GM23338 (cell line): ENCODE measurements at regions not wholly inside any gene's neighbourhood (a gene's known extent, or its start where the extent isn't known, plus 50 kb on each side); places are given as distances from the start of the nearest gene placed in this dataset.

Experiments used
- ATAC-seq: fragments of 200-7000 bp; cut with Tn5 transposase; 3 replicates; pipeline ENCODE4 v1.9.1; 2020
- DNase-seq: peaks from one replicate; pipeline ENCODE4 v3.0.0-alpha.2; 2015; ENCODE audit warnings: low spot score
- H2AFZ ChIP-seq: fragments of 200-600 bp; sonication (generic); 2 replicates; pipeline ENCODE4 v1.8.0; 2016; ENCODE audit warnings: antibody characterized with exemption, mild to moderate bottlenecking, moderate library complexity
- H3F3A ChIP-seq: fragments of 200-600 bp; sonication (generic); replicated peaks from 2 replicates; pipeline ENCODE4 v1.8.0; 2017; ENCODE audit warnings: antibody characterized with exemption, mixed run types, low read depth
- H3K27ac ChIP-seq: fragments of 200-600 bp; sonication (generic); 2 replicates; pipeline ENCODE4 v1.6.1; 2016; ENCODE audit warnings: low read depth
- H3K27me3 ChIP-seq: fragments of 200-600 bp; sonication (generic); 2 replicates; pipeline ENCODE4 v1.8.0; 2016; ENCODE audit warnings: mild to moderate bottlenecking, mixed run types, moderate library complexity; ENCODE audit not compliant: insufficient read depth
- H3K36me3 ChIP-seq: fragments of 200-600 bp; sonication (generic); 2 replicates; pipeline ENCODE4 v1.8.0; 2016; ENCODE audit warnings: mild to moderate bottlenecking; ENCODE audit not compliant: insufficient read depth
- H3K4me1 ChIP-seq: fragments of 200-600 bp; sonication (generic); 2 replicates; pipeline ENCODE4 v1.8.0; 2016; ENCODE audit warnings: mild to moderate bottlenecking, moderate library complexity; ENCODE audit not compliant: insufficient read depth
- H3K4me2 ChIP-seq: fragments of 200-600 bp; sonication (generic); 2 replicates; pipeline ENCODE4 v1.7.1; 2017; ENCODE audit warnings: mixed run types
- H3K4me3 ChIP-seq: fragments of 200-600 bp; sonication (generic); 2 replicates; pipeline ENCODE4 v1.6.1; 2016; ENCODE audit warnings: mixed run types
- H3K79me2 ChIP-seq: fragments of 200-600 bp; sonication (generic); replicated peaks from 2 replicates; pipeline ENCODE4 v1.8.0; 2017; ENCODE audit warnings: mild to moderate bottlenecking; ENCODE audit not compliant: insufficient read depth
- H3K9me2 ChIP-seq: fragments of 200-600 bp; sonication (generic); 2 replicates; pipeline ENCODE4 v1.8.0; 2017; ENCODE audit not compliant: insufficient read depth
- H4K20me1 ChIP-seq: fragments of 200-600 bp; sonication (generic); replicated peaks from 2 replicates; pipeline ENCODE4 v1.8.0; 2017; ENCODE audit warnings: mild to moderate bottlenecking; ENCODE audit not compliant: insufficient read depth
- H3K27ac Mint-ChIP-seq: 2 replicates; pipeline ENCODE4 v1.8.0; 2020; ENCODE audit warnings: inconsistent platforms, mild to moderate bottlenecking, moderate library complexity, mixed read lengths
- H3K27me3 Mint-ChIP-seq: 3 replicates; pipeline ENCODE4 v1.8.0; 2022; ENCODE audit warnings: low read depth, mild to moderate bottlenecking, moderate library complexity, mixed read lengths, inconsistent platforms; ENCODE audit not compliant: insufficient read depth, poor library complexity
- H3K36me3 Mint-ChIP-seq: 3 replicates; pipeline ENCODE4 v1.8.0; 2021; ENCODE audit warnings: low read depth, mild to moderate bottlenecking, inconsistent platforms, moderate library complexity, mixed read lengths
- H3K4me1 Mint-ChIP-seq: 3 replicates; pipeline ENCODE4 v1.8.0; 2020; ENCODE audit warnings: mild to moderate bottlenecking, inconsistent platforms, mixed read lengths
- H3K4me3 Mint-ChIP-seq: 3 replicates; pipeline ENCODE4 v1.8.0; 2021; ENCODE audit warnings: moderate library complexity, mild to moderate bottlenecking, inconsistent platforms, mixed read lengths
- H3K9me3 Mint-ChIP-seq: 3 replicates; pipeline ENCODE4 v1.8.0; 2020; ENCODE audit warnings: moderate library complexity, mild to moderate bottlenecking, inconsistent platforms, mixed read lengths
- CREB1 ChIP-seq: fragments of 250-450 bp; sonication (Bioruptor Pico); IDR thresholded peaks from 2 replicates; pipeline ENCODE4 v1.5.0; 2020; ENCODE audit warnings: low read depth, mild to moderate bottlenecking, moderate library complexity
- ETS1 ChIP-seq: IDR thresholded peaks from 2 replicates; pipeline ENCODE4 v1.6.1; 2016; ENCODE audit warnings: antibody characterized with exemption
- EZH2 ChIP-seq: fragments of 200-600 bp; sonication (generic); IDR thresholded peaks from one replicate; pipeline ENCODE4 v1.8.0; 2017; ENCODE audit warnings: antibody characterized with exemption, mild to moderate bottlenecking, low read depth; ENCODE audit not compliant: unreplicated experiment
- EZH2phosphoT487 ChIP-seq: fragments of 200-600 bp; sonication (generic); IDR thresholded peaks from one replicate; pipeline ENCODE4 v1.8.1; 2018; ENCODE audit warnings: antibody characterized with exemption; ENCODE audit not compliant: unreplicated experiment
- JUNB ChIP-seq: IDR thresholded peaks from one replicate; pipeline ENCODE4 v1.6.1; 2016; ENCODE audit warnings: antibody characterized with exemption; ENCODE audit not compliant: unreplicated experiment
- NANOG ChIP-seq: IDR thresholded peaks from 2 replicates; pipeline ENCODE4 v1.6.1; 2016; ENCODE audit warnings: antibody characterized with exemption, borderline replicate concordance
- POLR2AphosphoS5 ChIP-seq: IDR thresholded peaks from 2 replicates; pipeline ENCODE4 v1.6.1; 2016; ENCODE audit warnings: antibody characterized with exemption, low read depth
- REST ChIP-seq: IDR thresholded peaks from one replicate; pipeline ENCODE4 v1.6.1; 2018; ENCODE audit warnings: antibody characterized with exemption; ENCODE audit not compliant: unreplicated experiment
- STAT1 ChIP-seq: IDR thresholded peaks from one replicate; pipeline ENCODE4 v1.6.1; 2016; ENCODE audit warnings: antibody characterized with exemption; ENCODE audit not compliant: unreplicated experiment
- ZNF114 ChIP-seq: fragments of 250-450 bp; sonication (Bioruptor Pico); IDR thresholded peaks from 2 replicates; pipeline ENCODE4 v1.5.0; 2020; ENCODE audit warnings: mild to moderate bottlenecking, moderate library complexity
- ZNF331 ChIP-seq: fragments of 250-450 bp; sonication (Bioruptor Pico); IDR thresholded peaks from 2 replicates; pipeline ENCODE4 v1.5.0; 2020; ENCODE audit warnings: low read depth, mild to moderate bottlenecking, moderate library complexity
- ZNF462 ChIP-seq: fragments of 250-450 bp; sonication (Bioruptor Pico); IDR thresholded peaks from 2 replicates; pipeline ENCODE4 v1.5.0; 2020; ENCODE audit warnings: mild to moderate bottlenecking, moderate library complexity
- TF ChIP-seq, protein P1 (sequence below), 2 experiments: fragments of 200-600 bp in 1 of 2; sonication (generic) in 1 of 2; conservative IDR thresholded peaks; 2 replicates each; pipeline versions ENCODE4 v1.5.1 to v1.6.1; 2016 to 2017; ENCODE audit warnings: antibody characterized with exemption in 2 of 2, low read depth in 2 of 2, mild to moderate bottlenecking in 2 of 2, moderate library complexity in 1 of 2

DNA sequence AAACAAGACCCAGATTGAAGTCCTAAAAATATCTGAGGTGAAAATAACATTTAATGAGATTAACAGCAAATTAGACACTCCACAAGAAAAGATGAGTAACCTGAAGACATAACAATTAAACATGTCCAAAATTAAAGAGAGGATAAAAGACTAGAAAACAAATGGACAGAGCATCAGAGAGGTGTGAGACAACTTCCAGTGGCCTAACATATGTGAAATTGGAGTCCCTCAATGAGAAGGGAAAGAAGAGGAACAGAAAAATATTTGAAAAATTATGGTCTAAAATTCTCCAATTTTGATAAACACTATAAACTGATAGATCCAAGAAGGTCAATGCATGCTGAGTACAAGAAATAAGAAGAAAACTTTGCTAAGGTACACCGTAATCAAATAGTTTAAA is 151.9 kb downstream of the KITLG start:
- no peak for DNase-seq
- no peak overlapping the region for H2AFZ ChIP-seq
- H3K27ac ChIP-seq, result no peak overlapping the region
- peaks cover 1% of the 10 kb centered on the region for H3K27me3 Mint-ChIP-seq
- ATAC-seq, result no peak
- no peaks in the 10 kb centered on the region for H3K36me3 ChIP-seq
- H3K4me2 ChIP-seq, result no peak overlapping the region
- no peaks in the 10 kb centered on the region for H3K79me2 ChIP-seq
- H3K27me3 ChIP-seq, result no peaks in the 10 kb centered on the region
- no peaks in the 10 kb centered on the region for H3K4me1 ChIP-seq
- H3K27ac Mint-ChIP-seq, result no peak overlapping the region
- H3K9me2 ChIP-seq, result no peaks in the 10 kb centered on the region
- no peaks in the 10 kb centered on the region for H3K4me1 Mint-ChIP-seq
- peaks cover 3% of the 10 kb centered on the region; the same call in 1 of the 3 replicates for H3K36me3 Mint-ChIP-seq
- H3K4me3 Mint-ChIP-seq, result no peak overlapping the region
- peaks cover 3% of the 10 kb centered on the region; the same call in 1 of the 3 replicates for H3K9me3 Mint-ChIP-seq
- H4K20me1 ChIP-seq, result no peaks in the 10 kb centered on the region
- TF ChIP-seq EZH2 (no peak), ZNF462 (no peak), CREB1 (CRISPR knock-in tag) (no peak), STAT1 (no peak), ETS1 (no peak), JUNB (no peak), NANOG (no peak), POLR2AphosphoS5 (no peak), REST (no peak), ZNF331 (CRISPR knock-in tag) (no peak), EZH2phosphoT487 (no peak), ZNF114 (CRISPR knock-in tag) (no peak)
- TF ChIP-seq, protein P1, sequence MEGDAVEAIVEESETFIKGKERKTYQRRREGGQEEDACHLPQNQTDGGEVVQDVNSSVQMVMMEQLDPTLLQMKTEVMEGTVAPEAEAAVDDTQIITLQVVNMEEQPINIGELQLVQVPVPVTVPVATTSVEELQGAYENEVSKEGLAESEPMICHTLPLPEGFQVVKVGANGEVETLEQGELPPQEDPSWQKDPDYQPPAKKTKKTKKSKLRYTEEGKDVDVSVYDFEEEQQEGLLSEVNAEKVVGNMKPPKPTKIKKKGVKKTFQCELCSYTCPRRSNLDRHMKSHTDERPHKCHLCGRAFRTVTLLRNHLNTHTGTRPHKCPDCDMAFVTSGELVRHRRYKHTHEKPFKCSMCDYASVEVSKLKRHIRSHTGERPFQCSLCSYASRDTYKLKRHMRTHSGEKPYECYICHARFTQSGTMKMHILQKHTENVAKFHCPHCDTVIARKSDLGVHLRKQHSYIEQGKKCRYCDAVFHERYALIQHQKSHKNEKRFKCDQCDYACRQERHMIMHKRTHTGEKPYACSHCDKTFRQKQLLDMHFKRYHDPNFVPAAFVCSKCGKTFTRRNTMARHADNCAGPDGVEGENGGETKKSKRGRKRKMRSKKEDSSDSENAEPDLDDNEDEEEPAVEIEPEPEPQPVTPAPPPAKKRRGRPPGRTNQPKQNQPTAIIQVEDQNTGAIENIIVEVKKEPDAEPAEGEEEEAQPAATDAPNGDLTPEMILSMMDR (conservative IDR thresholded peaks at IDR 0.05; ENCODE audit: low read depth in 2 of 2), result no peak
- H3F3A ChIP-seq, result no peaks in the 10 kb centered on the region
- no peak overlapping the region for H3K4me3 ChIP-seq
